ENCODE measurements at regions not wholly inside any gene's neighbourhood (a gene's known extent, or its start where the extent isn't known, plus 50 kb on each side); places are given as distances from the start of the nearest gene placed in this dataset.
A peak's percentile ranks its signal among the peaks of the same experiment; 100 is the strongest.
"Not testable (repeated sequence)": the region's sequence is repeated elsewhere in the genome, so short reads cannot be mapped to it uniquely, and the experiment has no call there.

DNA sequence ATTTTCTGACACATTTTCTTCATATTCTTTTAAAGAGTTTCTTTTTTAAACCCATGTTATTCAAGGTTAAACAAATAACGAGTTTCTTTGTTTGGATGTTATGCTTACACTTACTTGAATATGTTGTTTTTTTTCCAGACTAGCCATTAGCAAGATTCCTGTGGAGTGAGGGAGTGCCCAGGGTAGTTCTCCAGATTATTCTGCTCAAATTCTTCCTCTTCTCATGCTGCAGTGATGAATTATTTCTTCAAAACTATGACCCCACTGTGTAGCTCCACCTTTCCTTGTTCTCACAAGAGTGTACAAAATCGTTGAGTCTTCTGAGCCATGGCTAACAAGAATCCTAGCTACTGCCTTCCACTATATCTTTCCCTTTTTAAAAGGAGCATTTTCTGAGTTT, 134.1 kb upstream of the ELOVL6 start:
- H3K4me1 ChIP-seq (ENCODE audit: control insufficient read depth in 5 of 5, insufficient read depth in 5 of 5, low read length in 5 of 5), result no peaks in the 10 kb centered on the region
- no peak for TF ChIP-seq CTCF (IDR thresholded peaks at IDR 0.05; ENCODE audit: control extremely low read depth, extremely low read depth)
- WGBS, 2 donors, result 53 to 69% methylated on average over 2 of the region's 2 CpGs
- no peak overlapping the region for H3K27ac ChIP-seq (ENCODE audit: low read depth in 1 of 2, low read length in 1 of 2)
- no peak overlapping the region for H3K4me3 ChIP-seq
- H3K36me3 ChIP-seq (ENCODE audit: control insufficient read depth in 4 of 4, insufficient read depth in 4 of 4, low read length in 4 of 4), result no peaks in the 10 kb centered on the region
- no peak overlapping the region for H3K9ac ChIP-seq (ENCODE audit: insufficient read depth in 1 of 2, low read length in 2 of 2)
- peaks cover 0 to 5% (median under 1%) of the 10 kb centered on the region in 4 donors for H3K9me3 ChIP-seq (ENCODE audit: control insufficient read depth in 4 of 4, insufficient read depth in 3 of 4, low read length in 3 of 4)
- ATAC-seq (ENCODE audit: insufficient read depth, low FRiP score) (no peak), DNase-seq (no peak)
- H3K27me3 ChIP-seq (ENCODE audit: control insufficient read depth in 3 of 3, insufficient read depth in 3 of 3, low read length in 2 of 3), result no peaks in the 10 kb centered on the region

DNA sequence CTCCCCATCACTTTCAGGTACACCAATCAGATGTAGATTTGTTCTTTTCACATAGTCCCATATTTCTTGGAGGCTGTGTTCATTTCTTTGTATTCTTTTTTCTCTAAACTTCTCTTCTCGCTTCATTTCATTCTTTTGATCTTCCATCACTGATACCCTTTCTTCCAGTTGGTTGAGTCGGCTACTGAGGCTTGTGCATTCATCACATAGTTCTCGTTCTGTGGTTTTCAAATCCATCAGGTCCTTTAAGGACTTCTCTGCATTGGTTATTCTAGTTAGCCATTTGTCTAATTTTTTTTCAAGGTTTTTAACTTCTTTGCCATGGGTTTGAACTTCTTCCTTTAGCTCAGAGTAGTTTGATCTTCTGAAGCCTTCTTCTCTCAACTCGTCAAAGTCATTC, 128.0 kb upstream of the ELOVL6 start:
- H3K4me1 ChIP-seq (ENCODE audit: control insufficient read depth in 5 of 5, insufficient read depth in 5 of 5, low read length in 5 of 5); H3K9me3 ChIP-seq (ENCODE audit: control insufficient read depth in 4 of 4, insufficient read depth in 3 of 4, low read length in 3 of 4); H3K9ac ChIP-seq (ENCODE audit: insufficient read depth in 1 of 2, low read length in 2 of 2); H3K36me3 ChIP-seq (ENCODE audit: control insufficient read depth in 4 of 4, insufficient read depth in 4 of 4, low read length in 4 of 4); DNase-seq; ATAC-seq (ENCODE audit: insufficient read depth, low FRiP score); H3K27ac ChIP-seq (ENCODE audit: low read depth in 1 of 2, low read length in 1 of 2); H3K27me3 ChIP-seq (ENCODE audit: control insufficient read depth in 3 of 3, insufficient read depth in 3 of 3, low read length in 2 of 3); H3K4me3 ChIP-seq: not testable (repeated sequence)
- 87 to 97% methylated on average over 4 of the region's 4 CpGs for WGBS, 2 donors

- Histone ChIP-seq H3K4me3 (no peak overlapping the region), H3K27me3 (ENCODE audit: control insufficient read depth in 3 of 3, insufficient read depth in 3 of 3, low read length in 2 of 3) (no peaks in the 10 kb centered on the region), H3K36me3 (ENCODE audit: control insufficient read depth in 4 of 4, insufficient read depth in 4 of 4, low read length in 4 of 4) (no peaks in the 10 kb centered on the region), H3K9me3 (ENCODE audit: control insufficient read depth in 4 of 4, insufficient read depth in 3 of 4, low read length in 3 of 4) (no peaks in the 10 kb centered on the region), H3K27ac (ENCODE audit: low read depth in 1 of 2, low read length in 1 of 2) (no peak overlapping the region), H3K9ac (ENCODE audit: insufficient read depth in 1 of 2, low read length in 2 of 2) (no peak overlapping the region), H3K4me1 (ENCODE audit: control insufficient read depth in 5 of 5, insufficient read depth in 5 of 5, low read length in 5 of 5) (peaks cover 0 to 16% (median 0%) of the 10 kb centered on the region in 5 donors)
- WGBS, 2 donors, result 37 to 61% methylated on average over 1 of the region's 1 CpG
- no peak for ATAC-seq (ENCODE audit: insufficient read depth, low FRiP score)
- no peak for TF ChIP-seq CTCF (IDR thresholded peaks at IDR 0.05; ENCODE audit: control extremely low read depth, extremely low read depth)
- DNase-seq, result no peak
Observed at GRCh38 chr4:110310795-110311194, 112.4 kb upstream of the ELOVL6 start.

DNA sequence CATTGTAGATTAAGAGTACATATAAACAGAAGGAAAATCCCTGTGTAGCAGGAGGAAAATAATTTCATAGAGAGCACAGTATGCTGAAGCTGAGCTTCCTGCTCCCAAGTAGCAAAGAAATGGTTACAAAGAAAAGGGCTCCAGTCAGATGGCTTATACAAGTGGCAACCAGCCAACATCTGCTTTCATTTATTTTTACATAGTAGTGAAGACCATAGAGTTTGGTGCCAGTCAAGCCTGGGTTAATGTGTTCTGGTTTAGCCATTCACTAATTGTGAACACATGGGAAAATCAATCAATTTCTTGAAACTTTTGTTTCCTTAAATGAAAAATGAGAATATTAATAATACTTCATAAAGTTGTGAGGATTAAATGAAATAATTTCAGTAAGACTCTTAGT, 111.3 kb upstream of the ELOVL6 start:
- DNase-seq, result peak in 2 of 3 donors; percentile 63 to 69
- TF ChIP-seq CTCF (IDR thresholded peaks at IDR 0.05; ENCODE audit: control extremely low read depth, extremely low read depth), result no peak
- Histone ChIP-seq H3K4me3 (no peak overlapping the region), H3K9me3 (ENCODE audit: control insufficient read depth in 4 of 4, insufficient read depth in 3 of 4, low read length in 3 of 4) (no peaks in the 10 kb centered on the region), H3K27ac (ENCODE audit: low read depth in 1 of 2, low read length in 1 of 2) (no peak overlapping the region), H3K4me1 (ENCODE audit: control insufficient read depth in 5 of 5, insufficient read depth in 5 of 5, low read length in 5 of 5) (peaks cover 0 to 16% (median 0%) of the 10 kb centered on the region in 5 donors), H3K9ac (ENCODE audit: insufficient read depth in 1 of 2, low read length in 2 of 2) (no peak overlapping the region), H3K27me3 (ENCODE audit: control insufficient read depth in 3 of 3, insufficient read depth in 3 of 3, low read length in 2 of 3) (no peaks in the 10 kb centered on the region), H3K36me3 (ENCODE audit: control insufficient read depth in 4 of 4, insufficient read depth in 4 of 4, low read length in 4 of 4) (no peaks in the 10 kb centered on the region)
- ATAC-seq (ENCODE audit: insufficient read depth, low FRiP score), result no peak

Data from lung (tissue), 11 donors.